Renal cortical epithelial cell (primary cell): ENCODE measurements at regions not wholly inside any gene's neighbourhood (a gene's known extent, or its start where the extent isn't known, plus 50 kb on each side); places are given as distances from the start of the nearest gene placed in this dataset.
"Not testable (repeated sequence)": the region's sequence is repeated elsewhere in the genome, so short reads cannot be mapped to it uniquely, and the experiment has no call there.

ENCODE experiments used
- DNase-seq: peaks from one replicate; pipeline ENCODE4 v3.0.0-alpha.2; 2011; ENCODE audit warnings: low read depth

DNA sequence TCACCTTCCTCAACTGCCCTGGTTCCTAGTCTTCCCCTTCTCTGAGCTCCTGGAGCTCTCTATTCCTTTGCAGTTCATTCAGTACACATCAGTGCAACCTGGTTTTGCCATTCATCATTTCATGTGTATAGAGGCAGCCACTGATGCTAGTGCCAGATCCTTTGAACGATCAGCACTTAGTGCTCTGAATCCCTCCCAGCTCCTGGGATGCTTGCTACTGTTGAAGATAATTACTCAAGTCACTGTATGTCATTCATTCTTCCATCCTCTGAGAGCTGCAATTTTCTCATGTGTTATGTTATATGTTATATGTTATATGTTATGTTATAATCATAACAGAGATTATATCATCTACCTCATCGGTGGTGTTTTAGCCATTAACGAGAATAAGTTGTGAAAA lies 98.5 kb upstream of the UXS1 start:
- DNase-seq: no peak

DNA sequence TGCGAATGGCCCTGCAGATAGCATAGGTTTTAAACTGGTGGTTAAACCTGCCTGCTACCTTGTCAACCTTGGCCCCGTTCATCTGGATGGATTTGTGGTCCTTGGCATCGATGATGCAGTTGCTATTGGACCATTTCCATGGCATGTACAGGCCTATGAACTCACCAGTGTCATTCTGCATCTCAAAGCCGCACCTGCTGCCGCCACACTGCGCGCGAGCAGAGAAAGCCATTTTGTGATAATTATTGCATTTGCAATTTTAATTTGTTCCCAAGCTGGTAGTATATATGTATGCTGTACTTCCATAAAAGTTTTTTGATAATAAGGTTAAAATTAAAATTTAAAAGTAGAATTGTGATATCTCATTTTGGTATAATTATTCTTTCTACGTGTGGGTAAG lies 94.8 kb upstream of the UXS1 start:
- no peak for DNase-seq

DNA sequence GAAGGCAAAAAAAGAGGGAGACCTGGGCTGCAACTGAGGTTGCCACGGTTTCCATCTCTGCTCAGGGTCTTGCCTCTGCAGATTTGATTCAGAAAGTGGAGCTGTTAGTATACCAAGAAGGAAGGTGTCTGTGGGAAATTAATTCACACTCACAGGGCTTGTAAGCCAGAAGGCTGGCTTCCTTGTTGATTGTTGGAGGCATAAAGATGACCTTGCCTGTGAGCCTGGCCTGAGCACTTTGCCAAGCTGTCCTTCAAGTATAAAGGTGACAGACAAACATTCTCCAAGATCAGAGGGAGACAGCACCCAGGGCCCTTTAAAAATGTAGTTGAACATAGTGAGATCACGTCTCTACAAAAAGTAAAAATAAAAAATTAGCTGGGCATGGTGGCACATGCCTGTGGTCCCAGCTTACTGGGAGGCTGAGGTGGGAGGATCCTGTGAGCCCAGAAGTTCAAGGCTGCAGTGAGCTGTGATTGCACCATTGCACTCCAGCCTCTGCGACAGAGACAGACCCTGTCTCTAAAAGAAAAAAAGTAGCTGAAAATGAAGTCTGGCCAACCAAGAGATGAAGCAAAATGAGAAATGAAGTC lies 91.2 kb upstream of the UXS1 start:
- DNase-seq: no peak

DNA sequence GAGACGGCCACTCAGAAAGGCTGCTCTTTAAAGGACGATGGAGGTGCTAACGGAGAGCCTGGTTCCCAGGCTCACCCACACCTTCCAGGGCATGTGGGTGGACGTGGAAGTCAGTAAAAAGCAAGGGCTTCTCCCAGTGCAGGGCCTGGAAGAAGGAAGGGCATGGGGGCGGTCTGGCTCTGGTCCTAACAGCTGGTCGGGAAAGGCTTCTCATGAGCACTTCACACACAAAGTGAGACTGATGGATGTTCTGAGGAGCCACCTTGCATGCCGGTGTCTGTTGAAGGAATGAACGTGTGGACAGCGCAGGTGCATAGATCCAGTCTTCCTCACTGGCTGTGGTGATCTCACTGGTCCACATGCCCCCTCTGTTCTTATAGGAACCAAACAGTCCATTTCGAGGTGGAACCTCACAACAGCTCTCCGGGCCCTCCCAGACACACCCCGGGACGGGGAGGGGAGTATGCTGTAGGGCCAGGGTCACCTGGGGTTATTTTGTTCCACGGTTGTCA lies 90.6 kb upstream of the UXS1 start:
- DNase-seq: no peak

DNA sequence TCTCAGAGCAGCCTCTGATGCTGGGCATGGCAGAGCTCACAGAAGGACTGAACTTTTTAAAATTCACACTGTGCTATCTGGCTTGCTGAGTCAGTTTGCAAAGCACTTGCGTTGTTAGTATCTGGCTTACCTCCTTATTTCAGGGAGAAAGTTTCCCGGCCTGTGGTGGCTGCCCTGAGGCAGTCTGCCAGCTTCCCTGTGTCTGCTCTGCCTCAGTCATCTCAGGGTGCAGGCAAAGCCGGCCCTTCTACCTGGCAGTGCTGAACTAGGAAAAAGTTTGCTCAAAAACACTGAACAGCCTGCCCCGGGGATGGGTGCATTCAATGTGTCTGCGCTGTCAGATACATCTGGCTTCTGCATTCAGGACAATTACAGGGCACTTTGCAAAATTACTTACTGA lies 90.2 kb upstream of the UXS1 start:
- no peak for DNase-seq

DNA sequence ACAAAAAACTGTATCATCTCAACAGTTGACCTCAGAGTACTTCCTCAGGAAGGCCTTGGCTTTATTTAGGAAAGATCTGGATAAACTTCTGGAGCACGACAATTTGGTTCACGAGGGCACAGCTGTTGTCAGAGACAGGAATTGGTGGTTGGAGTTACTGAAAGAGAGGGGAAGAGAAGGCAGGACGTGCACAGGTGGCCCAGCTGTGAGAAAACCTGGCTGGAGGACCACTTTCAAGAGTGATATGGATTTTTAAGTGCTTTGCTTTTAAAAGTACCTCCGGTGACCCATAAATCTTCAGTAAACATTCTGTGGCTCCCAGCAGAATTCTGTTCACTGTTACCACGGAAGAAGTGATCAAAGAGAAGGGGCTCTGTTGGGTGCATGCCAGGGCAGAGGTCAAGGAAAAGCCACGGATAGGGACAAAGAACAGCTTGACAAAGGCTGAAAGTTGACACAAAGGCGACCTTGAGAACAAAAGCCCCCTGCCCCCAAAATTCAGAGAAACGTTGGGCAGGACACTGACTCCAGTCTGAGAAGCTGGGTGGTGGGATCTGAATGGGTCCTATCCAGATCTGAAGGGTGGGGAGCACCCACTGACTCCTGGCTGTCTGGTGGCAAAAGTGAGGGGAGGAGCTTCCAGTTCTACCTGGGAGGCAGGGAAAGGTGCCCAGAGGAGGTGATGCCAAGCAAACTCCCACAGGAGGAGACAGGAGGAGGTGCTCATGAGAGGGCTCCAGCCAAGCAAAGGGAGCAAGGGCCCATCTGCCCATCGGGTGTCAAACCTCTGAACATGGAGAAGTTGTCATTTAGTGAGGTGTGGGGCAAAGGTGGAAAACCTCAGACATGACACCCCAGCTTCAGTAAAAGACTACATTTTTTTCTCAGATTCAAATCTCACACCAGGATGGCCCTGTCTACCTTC lies 89.4 kb upstream of the UXS1 start:
- DNase-seq: not testable (repeated sequence)

DNA sequence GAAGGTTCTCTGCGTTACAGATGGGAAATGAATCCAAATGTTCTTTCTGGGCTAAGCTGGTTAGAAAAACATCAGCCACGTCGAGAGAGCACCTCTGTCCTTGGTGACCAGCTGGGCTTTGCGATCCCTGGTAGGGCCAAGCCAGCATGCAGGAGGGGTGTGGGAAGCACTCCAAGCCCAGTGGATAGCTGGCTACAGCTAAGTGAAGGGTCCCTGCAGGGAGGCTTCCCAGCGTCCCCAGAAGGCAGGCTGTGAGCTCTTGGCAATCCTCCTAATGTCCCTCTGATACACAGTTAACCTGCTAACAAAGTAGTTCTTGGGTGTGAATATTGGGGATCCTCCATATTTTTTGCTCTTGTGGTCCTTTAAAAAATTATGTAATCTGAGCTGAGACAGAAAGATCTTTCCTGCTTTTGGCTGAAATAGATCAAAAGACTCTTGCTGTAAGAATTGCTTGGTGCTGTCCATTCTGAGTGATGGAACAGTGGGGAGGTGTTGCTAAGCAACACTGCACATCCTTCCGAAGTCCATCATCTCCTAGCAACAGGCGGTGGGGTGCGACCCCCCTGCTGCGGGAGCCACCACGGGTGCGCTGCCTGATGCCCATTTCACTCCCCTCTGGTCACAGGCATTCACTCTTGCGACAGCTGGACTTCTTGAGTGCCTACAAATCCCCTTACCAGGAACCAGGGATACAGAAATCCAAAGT lies 88.5 kb upstream of the UXS1 start:
- DNase-seq: no peak

DNA sequence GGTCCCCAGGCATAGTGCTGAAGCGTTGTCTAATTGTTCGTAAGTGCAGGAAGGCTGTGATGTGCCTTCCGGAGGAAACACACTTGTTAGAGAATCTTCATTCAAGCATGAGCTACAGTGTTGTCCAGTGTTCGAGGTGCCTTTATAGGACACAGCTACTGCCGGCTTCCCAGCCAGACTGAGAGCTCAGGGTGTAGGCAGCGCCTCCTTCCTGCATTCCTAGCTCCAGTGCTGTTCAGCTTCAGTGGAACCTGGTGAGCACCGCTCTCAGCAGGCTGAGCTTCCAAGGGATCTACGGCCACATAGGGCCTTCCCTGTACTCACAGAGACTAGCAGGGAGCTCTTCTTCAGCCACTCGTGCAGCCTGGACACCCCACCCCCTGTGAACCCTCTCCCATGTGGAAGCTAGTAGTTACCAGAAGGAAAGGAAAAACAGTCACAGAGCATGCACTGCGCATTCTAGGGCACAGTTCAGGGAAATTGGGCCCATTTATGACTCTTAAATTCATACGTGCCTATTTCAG lies 87.9 kb upstream of the UXS1 start:
- DNase-seq: not testable (repeated sequence)

DNA sequence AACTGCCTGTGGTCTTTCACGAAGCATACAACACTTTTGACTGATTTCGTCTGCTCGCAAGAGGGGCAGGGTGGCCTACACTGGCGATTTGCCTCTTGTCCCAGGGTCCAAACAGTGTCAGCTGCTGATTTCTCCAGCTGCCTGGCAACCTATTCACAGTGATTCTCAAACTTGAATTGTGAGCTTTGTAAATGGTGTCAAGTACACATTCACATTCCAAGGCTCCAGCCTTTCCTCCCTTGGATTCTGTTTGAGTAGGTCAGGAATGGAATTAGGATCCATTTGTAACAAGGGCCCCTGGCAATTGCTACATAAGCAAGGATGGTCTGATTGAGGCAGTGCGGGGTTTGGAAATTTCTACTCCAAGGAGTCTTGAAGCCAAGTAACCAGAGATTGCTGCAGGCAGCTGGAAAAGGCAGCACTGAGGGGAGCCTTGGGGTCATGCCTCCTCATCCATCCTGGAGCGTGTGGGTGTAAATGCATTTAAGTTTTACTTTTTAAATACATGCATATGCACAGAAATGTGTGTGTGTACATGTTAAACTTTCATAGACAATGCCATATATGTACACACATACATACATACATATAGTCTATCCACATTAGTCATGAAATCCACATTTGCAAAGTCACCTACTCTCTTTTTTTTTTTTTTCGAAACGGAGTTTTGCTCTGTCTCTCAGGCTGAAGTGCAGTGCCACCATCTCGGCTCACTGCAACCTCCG lies 86.8 kb upstream of the UXS1 start:
- DNase-seq: no peak

DNA sequence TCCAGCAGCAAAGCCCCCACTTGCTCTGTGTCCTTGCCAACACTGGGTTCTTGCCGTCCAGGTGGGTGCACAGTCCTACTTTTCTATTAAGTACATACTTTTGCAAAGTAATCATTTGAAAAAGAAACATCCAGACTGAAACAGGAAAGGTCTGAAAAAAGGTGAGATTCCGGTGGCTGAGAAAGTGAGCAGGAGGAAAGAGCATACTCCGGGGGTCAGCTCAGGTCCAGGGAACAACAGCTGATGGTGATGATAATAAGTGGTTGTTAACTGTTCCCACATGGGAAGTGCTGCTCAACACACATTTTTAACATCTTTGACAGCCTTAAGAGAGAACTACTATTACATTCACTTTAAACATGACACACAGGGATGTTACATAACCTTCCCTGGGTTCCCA lies 86.1 kb upstream of the UXS1 start:
- DNase-seq: no peak

DNA sequence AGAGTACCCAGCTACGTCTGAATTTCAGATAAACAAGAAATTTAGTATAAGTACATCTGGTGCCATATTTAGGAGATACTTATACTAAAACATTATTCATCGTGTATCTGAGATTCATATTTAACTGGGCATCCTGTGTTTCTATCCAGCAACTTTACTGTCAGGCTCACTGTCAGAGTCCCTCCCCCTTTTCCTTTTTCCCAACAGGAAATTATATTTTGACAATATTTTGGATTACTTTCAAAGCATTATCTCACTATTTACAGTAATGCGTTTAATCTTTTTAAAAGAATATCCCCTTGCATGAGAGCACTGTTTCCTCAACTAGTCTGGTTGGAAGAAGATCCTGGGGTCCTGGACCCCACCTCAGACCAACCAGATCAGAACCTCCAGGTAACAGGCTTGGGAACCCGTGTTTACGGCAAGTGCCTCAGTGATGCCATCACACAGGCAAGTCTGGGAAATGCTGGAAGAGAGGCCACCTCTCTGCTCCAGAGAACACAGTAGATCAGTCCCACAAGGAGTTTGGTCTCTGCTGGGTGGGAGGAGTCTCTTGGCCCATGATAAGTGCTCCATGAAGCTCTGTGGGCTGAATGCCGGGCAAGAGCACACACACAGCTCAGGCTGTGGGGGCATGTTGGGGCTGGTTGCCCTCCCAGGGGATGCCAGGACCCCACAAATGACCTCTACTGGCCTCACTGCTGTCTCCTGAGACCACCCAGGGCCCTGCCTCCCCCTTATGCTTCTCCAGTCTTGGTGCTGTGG lies 84.2 kb upstream of the UXS1 start:
- no peak for DNase-seq

DNA sequence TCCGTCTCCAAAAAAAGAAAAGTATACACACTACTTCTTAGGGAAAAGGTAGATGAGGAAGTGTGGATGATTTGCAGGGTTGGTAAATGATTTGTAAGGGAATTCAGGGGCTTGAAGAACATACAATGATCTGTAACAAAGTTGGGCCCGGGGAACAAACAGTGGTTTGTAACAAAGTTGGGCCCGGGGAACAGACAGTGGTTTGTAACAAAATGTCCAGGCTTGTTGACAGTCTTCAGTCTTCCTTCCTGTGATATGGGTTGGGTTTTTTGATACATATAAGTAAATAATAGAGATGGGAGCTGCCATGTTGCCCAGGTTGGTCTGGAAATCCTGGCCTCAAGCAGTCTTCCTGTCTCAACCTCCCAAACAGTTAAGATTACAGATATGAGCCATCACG lies 83.3 kb upstream of the UXS1 start:
- DNase-seq: no peak

DNA sequence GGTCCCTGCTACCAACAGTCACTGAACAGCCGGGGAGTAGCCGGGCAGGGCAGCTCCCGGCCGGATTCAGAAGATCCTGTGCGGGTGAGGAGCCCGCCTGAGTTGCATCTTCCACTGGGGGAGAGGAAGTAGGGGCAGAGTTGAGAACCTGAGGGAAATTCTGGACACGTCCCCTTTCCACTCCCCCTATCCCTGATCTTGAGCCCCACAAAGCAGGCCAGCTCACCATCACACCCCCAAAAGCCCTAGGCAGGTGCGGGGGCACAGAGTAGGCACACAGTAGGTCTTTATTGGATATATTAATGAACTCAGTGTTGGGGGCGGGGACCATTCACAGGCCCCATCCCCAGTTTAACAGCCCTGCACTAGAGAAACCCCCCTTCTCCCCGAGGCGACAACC lies 81.9 kb upstream of the UXS1 start:
- DNase-seq: no peak

DNA sequence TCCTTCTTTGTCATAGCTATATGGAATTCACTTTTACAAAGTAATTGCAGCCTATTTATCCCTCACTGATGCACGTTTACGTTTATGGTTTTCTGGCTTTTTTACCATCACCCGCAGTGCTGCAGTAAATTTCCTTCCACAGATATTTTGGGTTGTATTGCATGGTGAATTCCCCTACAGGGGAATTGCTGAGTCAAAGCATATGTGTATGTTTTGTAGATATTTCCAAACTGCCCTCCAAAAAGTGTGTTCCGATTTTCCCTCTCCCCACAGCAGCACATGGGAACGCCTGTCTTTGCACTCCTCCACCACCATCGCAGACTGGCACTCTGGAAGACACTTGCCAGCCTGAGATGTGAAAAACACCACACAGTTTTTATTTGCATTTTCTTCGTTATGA lies 80.6 kb upstream of the UXS1 start:
- DNase-seq: no peak

DNA sequence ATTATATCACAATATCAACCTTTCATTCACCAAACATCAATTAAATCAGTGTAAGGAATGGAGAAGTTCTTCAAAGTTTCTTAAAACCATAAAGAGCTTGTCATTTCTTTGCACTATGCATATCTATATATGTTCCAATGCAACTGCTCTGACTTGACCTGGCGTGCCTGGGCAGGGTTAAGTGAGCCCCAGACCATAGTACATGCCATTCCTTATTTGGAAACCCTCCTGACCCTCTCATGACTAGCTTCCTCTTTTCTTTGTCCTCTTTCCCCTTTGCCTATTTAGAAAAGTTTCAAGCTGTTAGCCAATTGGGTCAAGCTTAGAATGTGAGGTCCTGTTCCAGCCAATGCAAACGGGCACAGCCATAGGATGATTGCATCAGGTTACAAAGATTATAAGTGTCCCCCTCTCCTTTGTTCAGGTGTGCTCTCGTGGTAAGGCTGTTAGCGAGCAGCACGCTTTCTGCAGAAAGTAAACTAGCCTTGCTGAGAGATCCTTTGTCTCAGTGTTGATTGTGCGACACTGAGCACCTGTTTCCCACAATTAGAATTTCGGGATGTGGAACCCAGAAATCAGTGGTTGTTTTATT lies 78.2 kb upstream of the UXS1 start:
- no peak for DNase-seq

DNA sequence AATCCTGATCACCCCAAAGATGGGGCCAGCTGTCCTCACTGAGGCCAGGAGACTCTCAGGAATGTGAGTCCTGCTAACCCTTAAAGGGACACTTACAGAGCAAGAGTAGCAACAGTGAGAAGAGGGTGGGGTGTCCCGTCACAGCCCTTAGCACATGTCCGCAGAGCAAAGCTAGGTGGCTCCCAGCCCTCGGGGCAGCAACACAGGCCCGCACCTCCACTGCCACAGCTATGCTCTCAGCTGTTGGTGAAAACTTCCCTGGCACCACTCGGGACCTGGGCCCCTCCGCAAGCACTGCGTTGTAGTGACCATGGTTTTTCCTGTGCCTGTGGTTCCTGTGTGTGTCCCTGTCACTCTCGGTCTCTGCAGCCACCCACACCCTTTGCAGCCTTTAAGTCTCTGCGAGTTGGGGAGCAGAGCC lies 76.4 kb upstream of the UXS1 start:
- DNase-seq: no peak

DNA sequence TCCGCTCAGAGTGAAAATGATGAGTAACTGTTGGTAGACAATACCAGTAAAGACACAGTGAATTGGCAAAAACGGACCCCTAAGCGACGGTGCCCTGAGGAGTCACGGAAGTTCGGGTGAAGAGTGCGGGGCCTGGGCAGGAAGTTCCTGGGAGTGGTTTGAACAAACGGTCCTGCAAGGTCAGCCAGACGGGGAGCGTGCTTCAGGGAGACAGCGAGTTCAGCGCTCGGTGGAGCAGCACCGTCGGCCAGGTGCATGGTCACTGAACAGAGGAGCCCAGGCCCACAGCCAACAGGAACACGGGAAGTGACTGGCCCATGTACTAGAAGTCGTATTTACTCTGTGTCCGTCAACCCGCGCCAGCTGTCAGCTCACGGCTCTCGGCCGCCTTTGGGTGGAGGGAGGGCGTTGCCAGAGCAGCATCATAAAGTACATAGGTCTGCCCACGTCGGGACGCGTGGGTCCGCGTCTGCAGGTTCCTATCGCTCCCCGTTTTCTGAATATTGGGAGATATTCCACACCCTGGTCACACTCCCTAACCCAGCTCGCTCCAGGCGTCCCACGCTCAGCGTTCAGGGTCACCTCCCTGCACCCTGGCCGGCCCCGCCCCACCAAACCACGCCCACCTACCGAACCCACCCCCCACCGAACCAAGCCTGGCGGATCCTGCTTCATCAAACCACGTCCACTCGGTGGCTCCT lies 75.6 kb upstream of the UXS1 start:
- DNase-seq: peak; percentile 23

DNA sequence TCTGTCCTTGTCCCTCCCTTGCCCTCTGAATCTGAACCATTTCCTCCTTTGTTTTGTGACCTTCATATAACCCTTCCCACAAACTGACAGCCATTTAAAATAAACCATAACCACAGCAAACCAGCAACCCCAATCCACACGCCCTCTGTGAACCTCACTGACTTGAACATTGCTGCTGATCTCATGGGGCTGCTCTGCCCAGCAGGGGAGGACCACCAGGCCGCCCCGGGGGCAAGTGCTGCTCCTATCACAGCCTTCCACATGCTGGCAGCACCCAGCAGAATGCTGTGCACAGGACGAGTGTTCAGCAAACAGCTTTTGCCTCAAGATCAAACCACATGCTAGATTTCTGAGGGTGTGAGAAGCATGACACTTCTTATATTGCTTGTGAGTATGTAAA lies 73.9 kb upstream of the UXS1 start:
- no peak for DNase-seq

DNA sequence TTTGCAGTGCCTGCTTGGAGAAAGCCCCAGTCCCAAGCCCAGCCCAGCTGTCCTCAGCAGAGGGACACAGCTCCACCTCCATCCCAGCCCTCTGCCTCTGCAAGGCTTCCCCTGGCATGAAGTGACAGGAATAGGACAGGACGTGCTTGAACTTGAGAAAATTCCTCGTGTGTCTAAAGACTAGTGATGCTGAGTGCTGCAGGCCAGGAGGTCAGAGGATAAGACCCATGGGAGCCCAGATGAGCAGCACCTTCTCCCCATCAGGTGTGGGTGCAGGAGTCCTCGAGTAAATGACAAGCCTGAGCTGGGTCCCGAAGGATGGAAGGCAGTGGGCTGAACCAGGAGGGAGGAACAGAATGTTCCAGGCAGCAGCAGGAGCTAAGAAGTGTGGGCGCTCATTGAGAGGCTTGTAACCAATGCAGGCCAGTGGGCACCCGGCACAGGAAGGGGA lies 67.8 kb upstream of the UXS1 start:
- no peak for DNase-seq

DNA sequence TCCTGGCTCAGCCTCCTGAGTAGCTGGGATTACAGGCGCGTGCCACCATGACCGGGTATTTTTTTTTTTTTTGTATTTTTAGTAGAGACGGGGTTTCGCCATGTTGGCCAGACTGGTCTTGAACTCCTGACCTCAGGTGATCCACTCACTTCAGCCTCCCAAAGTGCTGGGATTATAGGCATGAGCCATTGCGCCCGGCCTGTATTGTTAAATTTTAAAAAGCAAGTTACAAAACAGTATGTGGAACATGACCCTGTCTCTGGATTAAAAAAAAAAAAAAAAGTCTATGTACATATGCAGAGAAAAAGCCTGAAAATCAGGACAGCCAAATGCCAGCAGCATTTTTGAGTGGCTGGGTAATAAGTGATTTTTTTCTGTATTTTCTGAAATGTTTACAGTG lies 64.8 kb upstream of the UXS1 start:
- not testable (repeated sequence) for DNase-seq
